ENCODE measurements at regions not wholly inside any gene's neighbourhood (a gene's known extent, or its start where the extent isn't known, plus 50 kb on each side); places are given as distances from the start of the nearest gene placed in this dataset.

DNA sequence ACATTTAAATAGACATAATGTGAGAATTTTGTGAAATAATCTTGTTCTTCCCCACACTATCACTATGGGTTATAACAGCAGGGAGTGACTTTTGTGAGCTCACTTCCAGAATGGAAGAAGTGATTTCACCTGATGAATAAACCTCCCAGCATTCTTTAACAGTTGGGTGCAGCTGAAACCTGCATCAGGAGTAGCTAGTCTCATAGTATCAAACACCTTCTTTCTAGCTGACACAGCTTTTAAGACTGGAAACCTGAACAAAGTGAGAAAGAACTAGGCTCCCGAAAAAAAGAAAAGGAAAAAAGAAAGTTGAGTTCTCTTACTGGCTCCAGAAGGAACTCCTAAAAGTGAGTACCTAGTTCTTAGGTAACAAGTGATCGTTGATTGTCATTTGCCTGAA lies 61.1 kb upstream of the UNC13C start:
- Histone ChIP-seq H3K27me3 (ENCODE audit: insufficient read depth, low read length) (no peaks in the 10 kb centered on the region), H2BK15ac (ENCODE audit: low read depth, low read length) (no peak overlapping the region), H3K23me2 (ENCODE audit: insufficient read length, low read depth, low read length, poor library complexity, severe bottlenecking) (no peaks in the 10 kb centered on the region), H3K9me3 (ENCODE audit: control insufficient read depth, low read depth, low read length) (no peaks in the 10 kb centered on the region), H3T11ph (ENCODE audit: low read length) (no peak overlapping the region), H2BK12ac (ENCODE audit: insufficient read length, low read depth, low read length) (no peak overlapping the region), H4K5ac (ENCODE audit: insufficient read length, low read depth, low read length) (no peak overlapping the region), H3K27ac (ENCODE audit: insufficient read length, low read depth, low read length) (no peak overlapping the region), H2BK5ac (ENCODE audit: insufficient read length, low read length) (no peak overlapping the region), H2BK120ac (ENCODE audit: low read depth, low read length, poor library complexity, severe bottlenecking) (no peak overlapping the region), H3K14ac (ENCODE audit: insufficient read depth, low read length) (no peak overlapping the region), H3K23ac (ENCODE audit: insufficient read length, low read depth, low read length) (no peak overlapping the region), H3K4me2 (ENCODE audit: insufficient read depth, insufficient read length, low read length) (no peak overlapping the region), H4K20me1 (ENCODE audit: control insufficient read depth, insufficient read depth, insufficient read length) (no peaks in the 10 kb centered on the region), H3K4me1 (ENCODE audit: insufficient read depth, low read length) (0 out of 2 replicates have a peak, but pooled peaks cover 1% of the 10 kb centered on the region), H3K79me2 (ENCODE audit: insufficient read depth, low read length) (no peaks in the 10 kb centered on the region), H2BK20ac (ENCODE audit: low read depth, low read length, poor library complexity, severe bottlenecking) (no peak overlapping the region), H3K56ac (ENCODE audit: insufficient read length, low read depth, low read length) (no peak overlapping the region), H2AK5ac (ENCODE audit: insufficient read length, low read length) (no peak overlapping the region), H3K9ac (ENCODE audit: extremely low read depth, insufficient read length, low read length) (no peak overlapping the region), H4K8ac (replicated peaks; ENCODE audit: insufficient read length, low read depth, low read length) (no peak overlapping the region), H4K91ac (ENCODE audit: insufficient read length, low read depth, low read length) (no peak overlapping the region), H3K4ac (ENCODE audit: low read depth, low read length) (no peak overlapping the region), H3K79me1 (ENCODE audit: insufficient read depth, low read depth, low read length, poor library complexity, severe bottlenecking) (no peaks in the 10 kb centered on the region), H2AFZ (ENCODE audit: low read length) (no peak overlapping the region), H3K18ac (ENCODE audit: insufficient read length, low read depth, low read length) (no peak overlapping the region)
- H3K4me1 Mint-ChIP-seq: peaks cover 25 to 26% of the 10 kb centered on the region in 2 experiments
- DNase-seq: no peak
- H3K27me3 Mint-ChIP-seq (ENCODE audit: low read depth): no peaks in the 10 kb centered on the region
- H3K27ac Mint-ChIP-seq: peak overlapping the region in 2 of 3 experiments; percentile 27 to 79; a peak in 2 of 7 replicates
- H3K36me3 Mint-ChIP-seq (ENCODE audit: insufficient read depth in 1 of 3, low read depth in 3 of 3): no peaks in the 10 kb centered on the region
- H3K9me3 Mint-ChIP-seq: no peaks in the 10 kb centered on the region
- WGBS (ENCODE audit: extremely low coverage, insufficient read length, low lambda C conversion rate): no CpG with 5 or more reads among the region's 2 CpGs
- TF ChIP-seq, protein P1, sequence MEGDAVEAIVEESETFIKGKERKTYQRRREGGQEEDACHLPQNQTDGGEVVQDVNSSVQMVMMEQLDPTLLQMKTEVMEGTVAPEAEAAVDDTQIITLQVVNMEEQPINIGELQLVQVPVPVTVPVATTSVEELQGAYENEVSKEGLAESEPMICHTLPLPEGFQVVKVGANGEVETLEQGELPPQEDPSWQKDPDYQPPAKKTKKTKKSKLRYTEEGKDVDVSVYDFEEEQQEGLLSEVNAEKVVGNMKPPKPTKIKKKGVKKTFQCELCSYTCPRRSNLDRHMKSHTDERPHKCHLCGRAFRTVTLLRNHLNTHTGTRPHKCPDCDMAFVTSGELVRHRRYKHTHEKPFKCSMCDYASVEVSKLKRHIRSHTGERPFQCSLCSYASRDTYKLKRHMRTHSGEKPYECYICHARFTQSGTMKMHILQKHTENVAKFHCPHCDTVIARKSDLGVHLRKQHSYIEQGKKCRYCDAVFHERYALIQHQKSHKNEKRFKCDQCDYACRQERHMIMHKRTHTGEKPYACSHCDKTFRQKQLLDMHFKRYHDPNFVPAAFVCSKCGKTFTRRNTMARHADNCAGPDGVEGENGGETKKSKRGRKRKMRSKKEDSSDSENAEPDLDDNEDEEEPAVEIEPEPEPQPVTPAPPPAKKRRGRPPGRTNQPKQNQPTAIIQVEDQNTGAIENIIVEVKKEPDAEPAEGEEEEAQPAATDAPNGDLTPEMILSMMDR (conservative IDR thresholded peaks at IDR 0.05): no peak
- no peak overlapping the region for H3K4me3 Mint-ChIP-seq
